Duodenal mucosa (tissue), 2 donors: ENCODE measurements at regions not wholly inside any gene's neighbourhood (a gene's known extent, or its start where the extent isn't known, plus 50 kb on each side); places are given as distances from the start of the nearest gene placed in this dataset.

Source experiments
- H3K27ac ChIP-seq: one replicate; pipeline ENCODE4 v1.7.0; 2013; ENCODE audit warnings: low read depth, low read length
- H3K27me3 ChIP-seq, 2 donors: one replicate each; pipeline ENCODE4 v1.7.0; 2013; ENCODE audit warnings: low read length in 2 of 2, control low read depth in 1 of 2; ENCODE audit not compliant: insufficient read depth in 2 of 2, control insufficient read depth in 1 of 2
- H3K36me3 ChIP-seq, 2 donors: one replicate each; pipeline ENCODE4 v1.7.0; 2013; ENCODE audit warnings: low read length in 2 of 2, control low read depth in 1 of 2; ENCODE audit not compliant: insufficient read depth in 2 of 2, control insufficient read depth in 1 of 2
- H3K4me1 ChIP-seq, 2 donors: one replicate each; pipeline ENCODE4 v1.7.0; 2013; ENCODE audit warnings: low read length in 2 of 2, control low read depth in 1 of 2; ENCODE audit not compliant: insufficient read depth in 2 of 2, control insufficient read depth in 1 of 2
- H3K4me3 ChIP-seq, 2 donors: one replicate each; pipeline ENCODE4 v1.7.0; 2013; ENCODE audit warnings: low read length in 2 of 2, low read depth in 1 of 2
- H3K9ac ChIP-seq, 2 donors: one replicate each; pipeline ENCODE4 v1.7.0; 2013; ENCODE audit warnings: low read length in 2 of 2, low read depth in 1 of 2
- H3K9me3 ChIP-seq, 2 donors: one replicate each; pipeline ENCODE4 v1.7.0; 2013; ENCODE audit warnings: low read length in 2 of 2, control low read depth in 1 of 2; ENCODE audit not compliant: control insufficient read depth in 1 of 2

GRCh38 chr17:73890831-73891405 is 246.7 kb upstream of the SDK2 start:
- Histone ChIP-seq H3K27ac (no peak overlapping the region), H3K27me3 (peaks cover 2 to 10% of the 10 kb centered on the region in 2 donors), H3K36me3 (no peaks in the 10 kb centered on the region), H3K9ac (no peak overlapping the region), H3K4me1 (no peaks in the 10 kb centered on the region), H3K9me3 (no peaks in the 10 kb centered on the region), H3K4me3 (no peak overlapping the region)

DNA sequence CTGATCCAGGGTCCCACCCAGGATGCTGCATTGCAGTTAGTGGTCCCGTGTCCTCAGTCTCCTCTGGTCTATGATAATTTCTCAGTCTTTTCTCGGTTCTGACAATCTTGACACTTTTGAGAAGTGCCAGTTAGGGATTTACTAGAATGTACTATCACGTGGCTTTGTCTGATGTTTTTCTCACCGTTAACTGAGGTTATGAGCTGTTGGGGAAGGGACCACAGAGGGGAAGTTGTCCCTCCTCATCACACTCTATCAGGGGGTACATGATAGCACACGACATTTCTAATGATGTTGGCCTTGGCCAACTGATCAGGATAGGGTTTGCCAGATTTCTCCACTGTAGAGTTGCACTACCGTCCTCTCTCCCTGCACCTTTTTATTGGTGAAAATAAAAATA is 250.9 kb upstream of the SDK2 start:
- H3K36me3 ChIP-seq: no peaks in the 10 kb centered on the region
- peaks cover 13 to 18% of the 10 kb centered on the region in 2 donors for H3K27me3 ChIP-seq
- no peak overlapping the region for H3K27ac ChIP-seq

GRCh38 chr17:73896966-73897365 is 252.7 kb upstream of the SDK2 start:
- Histone ChIP-seq H3K9me3 (no peaks in the 10 kb centered on the region), H3K36me3 (no peaks in the 10 kb centered on the region), H3K27ac (no peak overlapping the region), H3K9ac (no peak overlapping the region), H3K4me3 (no peak overlapping the region), H3K4me1 (peaks cover 5% of the 10 kb centered on the region in 2 donors), H3K27me3 (peaks cover 22 to 29% of the 10 kb centered on the region in 2 donors)

More for the DNA sequence above, 250.9 kb upstream of the SDK2 start:
- no peaks in the 10 kb centered on the region for H3K9me3 ChIP-seq
- H3K4me3 ChIP-seq: no peak overlapping the region
- H3K4me1 ChIP-seq: no peaks in the 10 kb centered on the region
- H3K9ac ChIP-seq: no peak overlapping the region

GRCh38 chr17:73899839-73900238 is 255.6 kb upstream of the SDK2 start:
- H3K4me1 ChIP-seq: peaks cover 8 to 12% of the 10 kb centered on the region in 2 donors

GRCh38 chr17:73900516-73900915 is 256.3 kb upstream of the SDK2 start:
- Histone ChIP-seq H3K9ac (no peak overlapping the region), H3K9me3 (no peaks in the 10 kb centered on the region), H3K27ac (no peak overlapping the region), H3K4me3 (no peak overlapping the region), H3K36me3 (no peaks in the 10 kb centered on the region), H3K4me1 (peaks cover 8 to 12% of the 10 kb centered on the region in 2 donors), H3K27me3 (peaks cover 23 to 35% of the 10 kb centered on the region in 2 donors)

More at GRCh38 chr17:73899839-73900238, 255.6 kb upstream of the SDK2 start:
- Histone ChIP-seq H3K9me3 (no peaks in the 10 kb centered on the region), H3K36me3 (no peaks in the 10 kb centered on the region), H3K27ac (no peak overlapping the region), H3K9ac (no peak overlapping the region), H3K4me3 (no peak overlapping the region), H3K27me3 (peaks cover 27 to 35% of the 10 kb centered on the region in 2 donors)

- Histone ChIP-seq H3K27me3 (peaks cover 16 to 31% of the 10 kb centered on the region in 2 donors), H3K9me3 (no peaks in the 10 kb centered on the region), H3K4me3 (peak overlapping the region; percentile 55 to 62), H3K36me3 (no peaks in the 10 kb centered on the region), H3K27ac (no peak overlapping the region), H3K4me1 (peaks cover 8 to 12% of the 10 kb centered on the region in 2 donors), H3K9ac (peak overlapping the region in 1 of 2 donors; percentile 39)
Measured at GRCh38 chr17:73901249-73901648, 257.0 kb upstream of the SDK2 start.

DNA sequence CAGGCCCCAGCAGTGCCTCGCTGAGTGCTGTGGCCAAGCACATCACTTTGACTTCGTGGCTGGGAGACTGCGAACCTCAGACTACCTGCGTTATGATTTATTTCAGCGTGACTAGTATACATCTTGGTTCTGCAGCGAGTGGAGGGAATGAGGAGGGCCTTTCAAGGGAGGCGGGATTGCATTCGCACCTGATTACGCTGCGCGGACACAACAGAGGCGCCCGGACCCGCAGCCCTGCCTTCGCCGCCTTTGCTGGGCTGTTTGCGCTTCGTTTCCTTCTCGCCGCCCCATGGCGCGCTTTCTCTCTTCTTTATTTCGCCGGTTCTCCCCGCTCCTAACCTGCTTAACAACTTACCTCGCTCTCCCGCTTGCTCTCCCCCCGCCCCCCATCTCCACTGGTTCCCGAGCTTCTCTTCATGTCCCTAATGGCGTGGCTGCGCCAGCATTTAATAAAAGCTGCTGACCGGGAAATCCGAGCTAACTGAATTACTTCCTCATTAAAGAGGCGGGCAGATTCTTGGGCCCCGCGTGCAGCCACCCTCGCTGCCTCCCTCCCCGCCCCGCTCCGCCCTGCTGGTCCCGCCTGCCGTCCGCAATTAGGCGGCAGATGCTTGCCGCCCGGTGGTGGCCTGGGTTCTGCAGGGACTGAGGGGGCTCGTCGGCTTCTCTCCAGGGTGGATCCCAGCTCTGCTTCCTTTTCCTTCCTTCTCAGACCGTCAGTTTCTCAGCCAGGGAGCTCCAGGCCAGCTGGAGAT is 257.6 kb upstream of the SDK2 start:
- no peaks in the 10 kb centered on the region for H3K9me3 ChIP-seq
- H3K27ac ChIP-seq: no peak overlapping the region
- peak overlapping the region; percentile 55 to 62 for H3K4me3 ChIP-seq
- peaks cover 8 to 12% of the 10 kb centered on the region in 2 donors for H3K4me1 ChIP-seq
- peaks cover 16 to 26% of the 10 kb centered on the region in 2 donors for H3K27me3 ChIP-seq
- no peaks in the 10 kb centered on the region for H3K36me3 ChIP-seq
- H3K9ac ChIP-seq: peak overlapping the region; percentile 12 to 39

DNA sequence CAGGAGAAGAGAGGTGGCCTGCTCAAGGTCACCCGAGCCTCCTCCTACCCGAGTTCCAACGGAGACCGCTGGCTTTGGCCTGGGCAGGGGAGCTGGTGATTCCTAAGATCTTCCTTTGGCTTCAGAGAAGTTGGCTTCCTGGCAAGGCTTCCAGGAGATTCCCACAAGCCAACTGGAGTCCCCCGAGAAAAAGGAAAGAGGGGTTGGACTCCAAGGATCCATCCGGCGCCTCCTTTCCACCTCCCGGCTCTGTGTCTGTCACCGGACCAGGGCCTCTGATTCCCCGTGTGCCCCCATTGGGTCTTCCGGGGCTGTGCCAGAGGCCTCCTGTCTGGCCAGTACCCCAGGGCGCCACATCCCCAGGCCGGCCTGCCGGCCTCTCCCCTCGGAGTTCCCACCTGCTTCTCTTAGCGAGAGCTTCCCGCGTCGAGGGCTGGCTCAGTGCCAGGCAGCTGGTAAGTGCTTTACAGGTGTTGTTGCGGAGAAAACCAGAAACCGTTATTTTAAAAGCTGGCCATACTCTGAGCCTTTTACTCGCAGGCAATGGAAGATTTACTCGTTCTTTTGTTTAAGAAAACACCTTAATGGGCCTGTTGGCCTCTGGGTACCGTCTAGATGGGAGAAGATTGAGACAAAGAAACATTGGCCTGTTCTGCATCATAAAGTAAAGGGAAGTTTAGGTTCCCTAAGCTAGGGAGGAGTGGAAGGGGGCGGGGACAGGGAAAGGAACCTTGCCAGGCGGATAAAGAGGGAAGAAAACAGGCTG is 258.4 kb upstream of the SDK2 start:
- Histone ChIP-seq H3K27ac (no peak overlapping the region), H3K4me1 (peaks cover 8 to 12% of the 10 kb centered on the region in 2 donors), H3K9ac (no peak overlapping the region), H3K4me3 (peak overlapping the region; percentile 55 to 62), H3K27me3 (peaks cover 16 to 22% of the 10 kb centered on the region in 2 donors), H3K9me3 (no peaks in the 10 kb centered on the region), H3K36me3 (no peaks in the 10 kb centered on the region)

- Histone ChIP-seq H3K4me3 (no peak overlapping the region), H3K9me3 (no peaks in the 10 kb centered on the region), H3K4me1 (peaks cover 2 to 6% of the 10 kb centered on the region in 2 donors), H3K27ac (no peak overlapping the region), H3K36me3 (no peaks in the 10 kb centered on the region), H3K9ac (no peak overlapping the region), H3K27me3 (peaks cover 11 to 22% of the 10 kb centered on the region in 2 donors)
Measured at GRCh38 chr17:73906896-73907870, 262.9 kb upstream of the SDK2 start.
